ENCODE measurements at regions not wholly inside any gene's neighbourhood (a gene's known extent, or its start where the extent isn't known, plus 50 kb on each side); places are given as distances from the start of the nearest gene placed in this dataset.

DNA sequence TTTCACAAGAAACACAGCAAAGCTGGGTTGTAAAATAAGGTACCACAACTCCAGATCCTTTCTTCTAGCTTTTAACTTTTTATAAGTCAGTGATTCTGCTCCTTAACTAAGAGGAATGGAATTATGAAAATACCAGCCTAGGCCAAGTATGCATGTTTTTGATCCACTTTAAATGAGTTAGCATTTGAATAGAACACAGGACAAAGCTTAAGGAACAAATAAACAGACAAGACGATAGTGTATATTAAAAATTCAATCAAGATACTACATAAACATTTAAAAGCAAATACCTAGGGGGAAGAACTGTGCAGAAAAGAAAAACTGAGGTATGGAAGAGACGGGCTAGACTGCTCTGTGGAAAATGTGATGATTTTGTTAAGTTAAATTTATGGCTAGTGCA lies 200.7 kb downstream of the LURAP1L start:
- no peaks in the 10 kb centered on the region for H3K27me3 ChIP-seq
- H3K4me3 ChIP-seq = no peak overlapping the region
- no peaks in the 10 kb centered on the region for H3K9me3 ChIP-seq (replicated peaks in 1 of 3)
- no peak for DNase-seq
- H3K36me3 ChIP-seq (replicated peaks in 1 of 2) = no peaks in the 10 kb centered on the region
- H3K27ac ChIP-seq = no peak overlapping the region
- H3K4me1 ChIP-seq (replicated peaks in 1 of 2) = no peaks in the 10 kb centered on the region
- 69 to 76% (median 73%) methylated on average over 2 of the region's 2 CpGs for WGBS, 4 donors
- TF ChIP-seq, protein P1, sequence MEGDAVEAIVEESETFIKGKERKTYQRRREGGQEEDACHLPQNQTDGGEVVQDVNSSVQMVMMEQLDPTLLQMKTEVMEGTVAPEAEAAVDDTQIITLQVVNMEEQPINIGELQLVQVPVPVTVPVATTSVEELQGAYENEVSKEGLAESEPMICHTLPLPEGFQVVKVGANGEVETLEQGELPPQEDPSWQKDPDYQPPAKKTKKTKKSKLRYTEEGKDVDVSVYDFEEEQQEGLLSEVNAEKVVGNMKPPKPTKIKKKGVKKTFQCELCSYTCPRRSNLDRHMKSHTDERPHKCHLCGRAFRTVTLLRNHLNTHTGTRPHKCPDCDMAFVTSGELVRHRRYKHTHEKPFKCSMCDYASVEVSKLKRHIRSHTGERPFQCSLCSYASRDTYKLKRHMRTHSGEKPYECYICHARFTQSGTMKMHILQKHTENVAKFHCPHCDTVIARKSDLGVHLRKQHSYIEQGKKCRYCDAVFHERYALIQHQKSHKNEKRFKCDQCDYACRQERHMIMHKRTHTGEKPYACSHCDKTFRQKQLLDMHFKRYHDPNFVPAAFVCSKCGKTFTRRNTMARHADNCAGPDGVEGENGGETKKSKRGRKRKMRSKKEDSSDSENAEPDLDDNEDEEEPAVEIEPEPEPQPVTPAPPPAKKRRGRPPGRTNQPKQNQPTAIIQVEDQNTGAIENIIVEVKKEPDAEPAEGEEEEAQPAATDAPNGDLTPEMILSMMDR (IDR thresholded peaks at IDR 0.05) = no peak
- TF ChIP-seq POLR2A (IDR thresholded peaks at IDR 0.05) = no peak
- intact Hi-C loops (cut with DNase I) = no loop called here

DNA sequence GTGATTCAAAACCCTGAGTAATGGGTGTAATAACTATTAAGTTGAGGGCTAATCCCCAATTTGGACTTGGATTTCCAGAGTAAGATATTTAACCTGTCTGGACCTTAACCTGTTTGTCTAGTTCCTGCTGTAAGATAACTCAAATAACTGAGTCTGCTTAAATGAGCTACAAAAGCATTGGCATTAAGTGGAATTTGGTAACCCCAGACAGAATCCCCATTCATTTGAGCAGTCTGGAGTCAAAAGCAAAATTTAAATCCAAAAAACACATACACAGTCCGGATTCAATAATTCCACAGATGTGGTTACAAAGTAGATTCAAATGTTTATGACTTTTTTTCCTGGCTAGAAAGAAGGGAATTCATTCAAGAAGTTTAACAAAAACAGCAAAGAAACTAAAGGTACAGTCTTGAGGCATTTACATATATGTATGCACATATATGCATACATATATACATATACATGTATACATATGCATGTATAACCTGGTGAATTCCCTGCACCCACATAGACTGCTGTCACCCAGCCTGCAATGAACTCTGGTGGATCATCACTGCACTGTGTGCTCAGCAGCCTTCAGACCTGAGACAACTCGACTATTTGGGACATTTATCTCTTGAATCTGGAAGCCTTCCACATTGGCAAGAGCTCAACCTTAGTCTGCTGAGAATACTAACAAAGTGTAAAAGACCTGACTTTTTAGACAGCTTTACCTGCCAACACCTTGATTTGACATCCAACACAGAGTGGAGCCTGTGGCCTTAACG lies 205.4 kb downstream of the LURAP1L start:
- H3K9me3 ChIP-seq (replicated peaks in 1 of 3) = no peaks in the 10 kb centered on the region
- intact Hi-C loops (cut with DNase I) = no loop called here
- no peaks in the 10 kb centered on the region for H3K4me1 ChIP-seq (replicated peaks in 1 of 2)
- no peaks in the 10 kb centered on the region for H3K27me3 ChIP-seq
- H3K27ac ChIP-seq = no peak overlapping the region
- no peak for DNase-seq
- WGBS, 4 donors = 43 to 68% (median 55%) methylated on average over 3 of the region's 3 CpGs
- H3K36me3 ChIP-seq (replicated peaks in 1 of 2) = no peaks in the 10 kb centered on the region
- no peak overlapping the region for H3K4me3 ChIP-seq
- TF ChIP-seq, protein P1 (IDR thresholded peaks at IDR 0.05) = no peak
- no peak for TF ChIP-seq POLR2A (IDR thresholded peaks at IDR 0.05)

DNA sequence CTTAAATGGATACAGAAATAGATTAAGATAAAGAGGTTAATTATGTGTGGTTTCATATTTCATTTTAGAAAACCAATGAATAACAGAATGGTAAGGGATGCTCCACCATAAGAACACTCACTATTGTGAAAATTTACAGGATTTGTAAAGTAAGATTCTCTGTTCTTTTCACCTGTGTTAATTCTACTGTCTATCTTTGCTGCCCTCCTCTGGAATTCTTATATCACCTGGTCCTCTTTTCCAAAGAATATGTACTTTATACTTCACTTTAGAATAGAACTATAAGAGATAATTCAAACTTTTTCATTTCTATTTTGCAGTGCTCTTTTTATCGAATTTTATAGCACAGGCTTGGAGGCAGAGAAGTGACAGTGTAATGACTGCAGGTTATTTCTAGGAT lies 213.4 kb downstream of the LURAP1L start:
- no peaks in the 10 kb centered on the region for H3K36me3 ChIP-seq (replicated peaks in 1 of 2)
- H3K4me3 ChIP-seq = no peak overlapping the region
- 64 to 88% (median 78%) methylated on average over 1 of the region's 1 CpG for WGBS, 4 donors
- intact Hi-C loops (cut with DNase I) = no loop called here
- H3K4me1 ChIP-seq (replicated peaks in 1 of 2) = no peaks in the 10 kb centered on the region
- no peaks in the 10 kb centered on the region for H3K9me3 ChIP-seq (replicated peaks in 1 of 3)
- no peak overlapping the region for H3K27ac ChIP-seq
- TF ChIP-seq, protein P1 (IDR thresholded peaks at IDR 0.05) = no peak
- no peak for TF ChIP-seq POLR2A (IDR thresholded peaks at IDR 0.05)
- H3K27me3 ChIP-seq = no peaks in the 10 kb centered on the region
- no peak for DNase-seq

DNA sequence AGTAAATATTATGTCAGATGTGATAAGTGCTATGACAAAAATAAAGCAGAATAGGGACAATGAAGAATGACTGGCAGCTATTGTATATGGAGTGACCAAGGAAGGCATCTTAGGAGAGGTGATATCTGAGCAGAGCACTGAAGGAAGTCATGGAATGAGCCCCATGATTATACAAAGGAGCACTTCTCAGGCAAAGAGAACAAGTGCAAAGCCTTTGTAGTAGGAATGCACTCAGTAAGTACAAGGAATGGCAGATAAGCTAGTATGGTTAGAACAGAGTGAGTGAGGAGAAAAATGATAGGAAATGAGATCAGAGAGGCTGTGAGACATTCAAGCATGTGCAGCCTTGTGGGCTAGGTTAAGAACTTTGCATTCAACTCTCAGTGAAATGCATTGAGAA lies 214.8 kb downstream of the LURAP1L start:
- no peaks in the 10 kb centered on the region for H3K27me3 ChIP-seq
- no peak for DNase-seq
- H3K4me1 ChIP-seq (replicated peaks in 1 of 2) = no peaks in the 10 kb centered on the region
- H3K4me3 ChIP-seq = no peak overlapping the region
- TF ChIP-seq, protein P1 (IDR thresholded peaks at IDR 0.05) = no peak
- no peak for TF ChIP-seq POLR2A (IDR thresholded peaks at IDR 0.05)
- H3K9me3 ChIP-seq (replicated peaks in 1 of 3) = no peaks in the 10 kb centered on the region
- no peaks in the 10 kb centered on the region for H3K36me3 ChIP-seq (replicated peaks in 1 of 2)
- no peak overlapping the region for H3K27ac ChIP-seq
- intact Hi-C loops (cut with DNase I) = no loop called here

Measured in adrenal gland (tissue), 9 donors.